Natural killer cell (primary cell): ENCODE measurements at regions not wholly inside any gene's neighbourhood (a gene's known extent, or its start where the extent isn't known, plus 50 kb on each side); places are given as distances from the start of the nearest gene placed in this dataset.
"Not testable (repeated sequence)": the region's sequence is repeated elsewhere in the genome, so short reads cannot be mapped to it uniquely, and the experiment has no call there.

Source experiments
- ATAC-seq, 3 donors: fragments of 150-1000 bp in 2 of 3; fragments of 200-7000 bp in 1 of 3; cut with Tn5 transposase; 1 replicate in 1 of 3; 2 replicates in 2 of 3; pipeline ENCODE4 v1.10.0; 2021; ENCODE audit warnings: mild to moderate bottlenecking in 2 of 3, moderate library complexity in 2 of 3
- DNase-seq, 2 donors: peaks; one replicate each; pipeline versions ENCODE4 v3.0.0 to v3.0.0-alpha.2; 2013 to 2021; ENCODE audit warnings: mixed read lengths in 1 of 2
- H3K27ac ChIP-seq: one replicate; pipeline ENCODE4 v1.5.1; 2013; ENCODE audit warnings: mild to moderate bottlenecking, low read length
- H3K27me3 ChIP-seq: one replicate; pipeline ENCODE4 v1.6.1; 2013; ENCODE audit warnings: low read length; ENCODE audit not compliant: control insufficient read depth, insufficient read depth
- H3K36me3 ChIP-seq: one replicate; pipeline ENCODE4 v1.6.1; 2013; ENCODE audit warnings: low read length; ENCODE audit not compliant: control insufficient read depth, insufficient read depth
- H3K4me1 ChIP-seq: one replicate; pipeline ENCODE4 v1.6.1; 2013; ENCODE audit warnings: low read length; ENCODE audit not compliant: control insufficient read depth, insufficient read depth
- H3K4me3 ChIP-seq: one replicate; pipeline ENCODE4 v1.5.1; 2013; ENCODE audit warnings: low read length
- H3K9me3 ChIP-seq: one replicate; pipeline ENCODE4 v1.6.1; 2013; ENCODE audit warnings: low read length; ENCODE audit not compliant: control insufficient read depth, insufficient read depth
- H3K27ac Mint-ChIP-seq, 2 donors: one replicate each; pipeline ENCODE4 v1.8.0; 2022; ENCODE audit warnings: mild to moderate bottlenecking in 2 of 2, mixed read lengths in 2 of 2, moderate library complexity in 1 of 2
- H3K27me3 Mint-ChIP-seq, 2 donors: one replicate each; pipeline ENCODE4 v1.8.0; 2022; ENCODE audit warnings: low read depth in 2 of 2, mixed read lengths in 2 of 2
- H3K36me3 Mint-ChIP-seq: one replicate; pipeline ENCODE4 v1.8.0; 2022; ENCODE audit warnings: mixed read lengths
- H3K4me1 Mint-ChIP-seq, 2 donors: one replicate each; pipeline ENCODE4 v1.8.0; 2022; ENCODE audit warnings: mixed read lengths in 2 of 2
- H3K4me3 Mint-ChIP-seq: one replicate; pipeline ENCODE4 v1.8.0; 2022; ENCODE audit warnings: mild to moderate bottlenecking, moderate library complexity, mixed read lengths
- H3K9me3 Mint-ChIP-seq, 2 donors: one replicate each; pipeline ENCODE4 v1.8.0; 2022; ENCODE audit warnings: mixed read lengths in 2 of 2
- CTCF ChIP-seq: fragments of 200-600 bp; IDR thresholded peaks from one replicate; pipeline ENCODE4 v1.8.0; 2022; ENCODE audit warnings: antibody characterized with exemption
- WGBS: methylation state at CpG from one replicate; pipeline ENCODE4 v1.1.7; 2013; ENCODE audit warnings: missing lambda C conversion rate; ENCODE audit not compliant: insufficient coverage; 5-methylcytosine and 5-hydroxymethylcytosine counted together
- intact Hi-C: fragments of 100-400 bp; cut with micrococcal nuclease; formaldehyde crosslinking; loops from one replicate; pipeline ENCODE4 v1.14.2; 2022

- H3K4me3 Mint-ChIP-seq, H3K27ac Mint-ChIP-seq, H3K27me3 Mint-ChIP-seq, H3K36me3 ChIP-seq, intact Hi-C loops, H3K4me3 ChIP-seq, DNase-seq, H3K4me1 ChIP-seq, ATAC-seq, H3K27ac ChIP-seq, H3K36me3 Mint-ChIP-seq, H3K4me1 Mint-ChIP-seq, H3K27me3 ChIP-seq, H3K9me3 Mint-ChIP-seq, H3K9me3 ChIP-seq: not testable (repeated sequence)
- WGBS, result 86% methylated on average over 4 of the region's 9 CpGs
Measured at GRCh38 chr3:75607996-75608395, 56.1 kb upstream of the FRG2C start.

- H3K27me3 Mint-ChIP-seq, H3K4me1 ChIP-seq, H3K9me3 Mint-ChIP-seq, H3K4me1 Mint-ChIP-seq, H3K4me3 ChIP-seq, H3K36me3 ChIP-seq, H3K27ac Mint-ChIP-seq, DNase-seq, H3K27me3 ChIP-seq, intact Hi-C loops, H3K4me3 Mint-ChIP-seq, H3K36me3 Mint-ChIP-seq, H3K9me3 ChIP-seq, H3K27ac ChIP-seq, ATAC-seq: not testable (repeated sequence)
- WGBS, result 47% methylated on average over 20 of the region's 26 CpGs
Measured at GRCh38 chr3:75609598-75609997, 54.5 kb upstream of the FRG2C start.

- intact Hi-C loops, result no loop called here
- Histone ChIP-seq H3K4me3 (no peak overlapping the region), H3K9me3 (no peaks in the 10 kb centered on the region), H3K4me1 (no peaks in the 10 kb centered on the region), H3K27ac (no peak overlapping the region), H3K36me3 (no peaks in the 10 kb centered on the region), H3K27me3 (no peaks in the 10 kb centered on the region)
- no peak for TF ChIP-seq CTCF
- no peaks in the 10 kb centered on the region for H3K9me3 Mint-ChIP-seq
- ATAC-seq (no peak), DNase-seq (no peak)
- peaks cover 0 to 5% of the 10 kb centered on the region in 2 donors for H3K4me1 Mint-ChIP-seq
- H3K4me3 Mint-ChIP-seq, result no peak overlapping the region
- WGBS, result no CpG with 5 or more reads among the region's 2 CpGs
- peaks cover 0 to 8% of the 10 kb centered on the region in 2 donors for H3K27me3 Mint-ChIP-seq
- no peaks in the 10 kb centered on the region for H3K36me3 Mint-ChIP-seq
- H3K27ac Mint-ChIP-seq, result no peak overlapping the region
Measured at GRCh38 chr3:75610773-75611172, 53.4 kb upstream of the FRG2C start.

- H3K36me3 Mint-ChIP-seq, H3K9me3 ChIP-seq, H3K27me3 Mint-ChIP-seq, H3K27ac ChIP-seq, H3K9me3 Mint-ChIP-seq, H3K4me3 ChIP-seq, ATAC-seq, H3K4me1 ChIP-seq, H3K27me3 ChIP-seq, DNase-seq, H3K36me3 ChIP-seq, H3K4me1 Mint-ChIP-seq, intact Hi-C loops, H3K4me3 Mint-ChIP-seq, H3K27ac Mint-ChIP-seq: not testable (repeated sequence)
- WGBS, result 70% methylated on average over 14 of the region's 25 CpGs
Measured at GRCh38 chr3:75611724-75612460, 52.2 kb upstream of the FRG2C start.
